Urinary bladder (tissue), 3 donors: ENCODE measurements at regions not wholly inside any gene's neighbourhood (a gene's known extent, or its start where the extent isn't known, plus 50 kb on each side); places are given as distances from the start of the nearest gene placed in this dataset.
A peak's percentile ranks its signal among the peaks of the same experiment; 100 is the strongest.

Experiments used
- DNase-seq: peaks from one replicate; pipeline ENCODE4 v3.0.0-alpha.2; 2015; ENCODE audit errors: extremely low spot score
- H3K27ac ChIP-seq: one replicate; pipeline ENCODE4 v1.5.1; 2013; ENCODE audit warnings: low read depth, mild to moderate bottlenecking, moderate library complexity
- H3K36me3 ChIP-seq: one replicate; pipeline ENCODE4 v1.6.1; 2013; ENCODE audit warnings: mild to moderate bottlenecking, moderate library complexity; ENCODE audit not compliant: insufficient read depth
- H3K4me1 ChIP-seq: one replicate; pipeline ENCODE4 v1.6.1; 2013; ENCODE audit warnings: mild to moderate bottlenecking, moderate library complexity; ENCODE audit not compliant: insufficient read depth
- H3K4me3 ChIP-seq: one replicate; pipeline ENCODE4 v1.5.1; 2013; ENCODE audit warnings: low read depth, low read length
- WGBS: extraction: QIAGEN DNeasy Blood & Tissue Kit; methylation state at CpG from one replicate; pipeline ENCODE4 v1.1.7; 2013; 5-methylcytosine and 5-hydroxymethylcytosine counted together
- donor health status: healthy with polysubstance abuse.
- donor health status: healthy.

DNA sequence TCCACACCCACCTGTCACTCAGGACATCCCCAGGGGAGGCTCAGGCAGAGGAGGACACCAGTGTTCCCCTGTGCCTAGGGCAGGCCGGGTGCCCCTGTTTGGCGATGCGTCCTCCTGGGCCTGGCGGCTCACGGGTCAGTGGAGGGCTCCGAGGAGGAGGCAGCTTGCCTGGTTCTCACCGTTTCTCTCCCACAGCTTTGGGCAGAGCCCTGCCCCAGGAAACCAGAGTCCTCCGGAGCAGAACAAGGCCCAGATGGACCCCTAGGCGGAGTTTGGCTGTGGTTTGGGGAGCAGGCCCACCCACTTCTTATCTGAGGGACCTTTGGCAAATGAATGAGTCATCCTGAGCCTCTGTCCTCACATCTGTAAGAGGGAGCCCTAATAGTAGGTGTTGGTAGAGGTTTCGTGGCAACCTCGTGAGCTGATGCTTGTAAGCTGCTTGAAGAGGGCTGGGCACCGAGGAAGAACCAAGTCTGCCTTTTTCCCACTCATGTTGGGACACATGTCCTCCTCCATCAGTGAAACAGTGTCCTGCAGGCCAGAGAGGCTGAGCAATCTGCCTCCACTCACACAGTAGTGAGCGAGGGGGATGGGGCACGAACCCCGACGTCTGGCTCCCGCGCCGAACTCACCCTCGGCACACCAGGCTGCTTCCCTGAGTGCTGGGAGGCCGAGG is 247.0 kb upstream of the CIBAR2 start:
- 84% methylated on average over 21 of the region's 21 CpGs for WGBS
- H3K36me3 ChIP-seq = no peaks in the 10 kb centered on the region
- no peak overlapping the region for H3K4me3 ChIP-seq
- no peak overlapping the region for H3K27ac ChIP-seq
- no peak for DNase-seq
- H3K4me1 ChIP-seq = peaks cover 1% of the 10 kb centered on the region

DNA sequence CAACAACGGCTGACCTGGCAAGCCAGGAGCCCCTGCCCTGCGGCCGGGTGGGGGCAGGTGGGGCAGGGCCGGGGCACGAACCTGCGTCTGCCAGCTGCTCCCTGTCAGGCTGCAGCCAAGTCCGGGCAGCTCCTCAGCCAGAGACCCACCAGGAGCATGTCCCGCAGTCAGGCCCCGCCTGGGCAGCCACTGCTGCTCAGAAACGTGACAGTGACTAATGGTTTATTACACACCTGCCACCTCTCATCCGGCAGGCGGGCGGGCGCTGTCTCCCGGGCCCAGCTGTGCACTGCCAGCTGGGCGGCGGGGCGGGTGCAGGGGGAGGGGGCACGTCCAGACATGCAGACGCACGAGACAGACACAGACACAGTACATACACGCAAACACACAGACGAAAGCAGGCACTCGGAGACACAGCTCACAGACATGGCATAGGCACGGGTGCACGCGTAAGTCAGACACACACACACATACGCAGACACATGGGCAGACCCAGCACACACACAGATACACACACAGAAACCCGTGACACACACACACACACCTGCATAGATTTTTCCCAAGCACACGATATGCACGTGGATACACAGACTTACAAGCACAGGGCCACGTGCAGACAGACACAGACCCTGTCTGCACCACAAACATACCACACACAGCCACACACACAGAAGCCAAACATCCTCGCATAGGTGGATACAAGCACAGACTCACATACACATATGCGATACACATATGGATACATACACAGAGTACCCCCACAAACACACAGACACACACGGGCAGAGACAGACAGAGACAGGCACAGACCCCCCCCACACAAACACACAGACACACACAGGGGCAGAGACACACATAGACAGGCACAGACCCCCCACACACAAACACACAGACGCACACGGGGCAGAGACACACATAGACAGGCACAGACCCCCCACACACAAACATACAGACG is 248.3 kb upstream of the CIBAR2 start:
- H3K36me3 ChIP-seq = no peaks in the 10 kb centered on the region
- H3K4me1 ChIP-seq = peaks cover 1% of the 10 kb centered on the region
- no peak for DNase-seq
- no peak overlapping the region for H3K27ac ChIP-seq
- 80% methylated on average over 38 of the region's 38 CpGs for WGBS
- H3K4me3 ChIP-seq = no peak overlapping the region

DNA sequence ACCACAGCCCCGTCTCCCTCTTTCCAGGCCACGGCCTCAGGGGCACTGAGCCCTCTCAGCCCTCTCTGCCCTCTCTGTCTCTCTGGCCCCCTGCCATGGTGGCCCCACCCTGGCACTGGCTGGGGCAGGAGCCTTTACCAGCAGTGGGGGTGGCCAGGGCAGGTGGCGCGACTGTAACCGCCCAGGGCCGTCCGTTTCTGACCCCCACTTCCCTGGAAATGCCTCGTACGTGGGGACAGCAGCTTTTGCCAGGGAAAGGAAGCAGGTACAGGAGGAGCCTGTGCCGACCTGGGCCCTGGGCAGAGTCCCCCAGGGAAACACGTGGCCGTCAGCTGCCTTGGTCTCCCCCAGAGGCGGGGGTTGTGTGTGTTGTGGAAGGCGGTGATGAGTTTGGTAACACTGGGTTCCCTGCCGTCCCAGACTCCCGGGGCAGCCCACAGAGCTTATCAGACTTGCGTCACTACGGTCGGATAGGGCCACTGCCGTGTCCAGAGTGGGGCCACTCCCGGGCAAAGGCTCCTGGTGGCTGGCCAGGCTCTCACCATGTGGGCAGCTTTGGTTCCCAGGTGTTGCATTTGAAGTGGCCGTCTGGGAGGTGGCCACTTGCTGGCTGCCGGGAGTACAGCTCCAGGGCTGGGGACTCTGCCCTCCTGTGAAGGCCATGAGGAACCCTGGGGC is 249.3 kb upstream of the CIBAR2 start:
- Histone ChIP-seq H3K4me1 (peaks cover 1% of the 10 kb centered on the region), H3K27ac (no peak overlapping the region), H3K4me3 (no peak overlapping the region), H3K36me3 (no peaks in the 10 kb centered on the region)
- no peak for DNase-seq
- WGBS = 90% methylated on average over 23 of the region's 23 CpGs

DNA sequence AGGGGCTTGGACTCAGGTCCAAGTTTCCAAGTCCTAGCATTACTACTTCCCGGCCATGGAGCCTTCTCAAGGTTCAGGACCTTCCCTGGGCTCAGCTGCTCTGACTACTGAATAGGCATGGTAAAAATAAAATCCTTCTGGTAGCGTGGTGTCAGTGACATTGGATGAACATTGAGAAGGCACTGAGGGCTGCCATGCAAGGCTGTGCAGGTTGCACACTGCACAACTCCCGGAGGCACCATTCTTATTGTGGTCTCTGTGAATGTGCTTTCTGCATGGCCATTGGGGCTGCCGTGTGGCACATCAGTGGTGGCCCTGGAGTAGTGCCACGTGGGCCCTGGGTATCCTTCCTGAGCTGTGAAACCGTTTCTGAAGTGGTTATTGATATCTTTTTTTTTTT is 250.2 kb upstream of the CIBAR2 start:
- 94% methylated on average over 6 of the region's 6 CpGs for WGBS
- H3K4me1 ChIP-seq = peaks cover 4% of the 10 kb centered on the region

DNA sequence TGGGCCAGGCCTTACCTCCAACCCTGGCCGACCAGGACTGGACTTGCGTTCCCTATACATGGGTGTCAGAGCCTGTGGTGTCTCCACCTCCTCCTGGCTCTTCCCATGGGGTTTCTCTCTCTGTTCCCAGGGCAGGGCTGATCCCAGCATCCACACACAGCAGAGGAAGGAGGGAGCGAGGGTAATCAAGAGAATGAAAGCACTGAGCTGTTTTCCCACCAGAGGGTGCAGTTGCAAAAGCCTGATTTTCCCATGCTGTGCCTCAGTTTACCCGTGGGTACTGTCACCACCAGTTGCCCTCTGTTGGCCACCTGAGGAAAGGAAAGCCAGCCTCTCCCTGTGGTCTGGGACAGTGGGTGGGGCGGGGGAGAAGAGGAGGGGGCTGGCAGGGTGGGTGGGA is 249.7 kb upstream of the GSE1 start:
- WGBS = 96% methylated on average over 5 of the region's 5 CpGs
- Histone ChIP-seq H3K4me1 (peaks cover 4% of the 10 kb centered on the region), H3K27ac (no peak overlapping the region)

More for the DNA sequence above, 250.2 kb upstream of the CIBAR2 start:
- Histone ChIP-seq H3K27ac (no peak overlapping the region), H3K4me3 (no peak overlapping the region), H3K36me3 (no peaks in the 10 kb centered on the region)
- no peak for DNase-seq

DNA sequence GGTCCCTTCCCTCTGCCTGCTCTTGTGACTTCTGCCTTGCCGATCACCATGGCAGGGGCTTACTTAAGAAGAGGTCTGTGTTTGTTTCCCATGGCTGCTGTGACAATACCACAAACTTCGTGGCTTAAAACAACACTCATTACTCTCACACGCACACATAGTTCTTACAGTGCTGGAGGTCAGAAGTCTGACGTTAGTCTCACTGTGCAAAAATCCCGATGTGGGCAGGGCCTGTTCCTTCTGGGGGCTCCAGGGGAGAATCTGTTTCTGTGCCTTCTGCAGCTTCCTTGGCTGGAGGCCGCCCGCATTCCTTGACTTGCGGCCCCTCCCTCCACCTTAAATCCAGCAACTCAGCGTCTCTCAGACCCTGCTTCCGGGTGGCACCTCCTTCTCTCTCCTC is 249.2 kb upstream of the GSE1 start:
- Histone ChIP-seq H3K4me3 (no peak overlapping the region), H3K4me1 (peaks cover 4% of the 10 kb centered on the region), H3K27ac (no peak overlapping the region), H3K36me3 (no peaks in the 10 kb centered on the region)
- 77% methylated on average over 10 of the region's 10 CpGs for WGBS
- no peak for DNase-seq

More for the DNA sequence above, 249.7 kb upstream of the GSE1 start:
- Histone ChIP-seq H3K4me3 (no peak overlapping the region), H3K36me3 (no peaks in the 10 kb centered on the region)
- DNase-seq = no peak

DNA sequence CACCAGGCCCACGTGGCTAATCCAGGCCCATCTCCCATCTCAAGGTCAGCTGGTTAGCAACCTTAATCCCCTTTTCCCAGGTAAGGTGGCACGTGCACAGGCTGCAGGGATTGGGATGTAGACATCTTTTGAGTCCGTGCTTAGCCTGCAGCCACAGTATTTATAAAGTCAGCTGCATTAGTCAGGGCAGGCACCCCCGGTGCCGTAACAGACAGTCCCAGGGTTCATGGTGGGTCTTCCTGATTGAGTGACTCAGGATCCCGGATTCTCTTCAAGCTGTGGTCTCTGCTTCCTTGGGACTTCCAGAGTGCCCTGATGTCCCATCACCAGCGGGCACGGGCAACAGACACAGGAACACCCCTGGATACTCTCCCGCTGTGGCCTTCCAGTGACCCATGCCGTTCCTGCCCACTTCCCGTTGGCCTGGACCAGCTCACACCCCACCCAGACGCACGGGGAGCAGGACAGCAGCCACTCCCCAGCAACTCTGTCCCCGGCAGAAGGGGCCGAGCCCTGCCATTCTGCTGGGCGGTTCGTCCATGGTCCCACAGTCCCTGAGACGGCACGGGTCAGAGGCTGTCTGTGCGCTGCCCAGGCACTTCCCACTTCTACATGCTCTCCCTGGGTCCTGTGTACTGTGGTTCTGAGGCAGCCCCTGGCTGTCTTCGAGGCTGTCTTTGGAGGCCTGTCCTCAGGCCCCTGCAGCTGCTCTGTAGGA is 248.6 kb upstream of the GSE1 start:
- Histone ChIP-seq H3K27ac (peak overlapping the region; percentile 13), H3K4me1 (peaks cover 4% of the 10 kb centered on the region)
- 83% methylated on average over 21 of the region's 21 CpGs for WGBS

DNA sequence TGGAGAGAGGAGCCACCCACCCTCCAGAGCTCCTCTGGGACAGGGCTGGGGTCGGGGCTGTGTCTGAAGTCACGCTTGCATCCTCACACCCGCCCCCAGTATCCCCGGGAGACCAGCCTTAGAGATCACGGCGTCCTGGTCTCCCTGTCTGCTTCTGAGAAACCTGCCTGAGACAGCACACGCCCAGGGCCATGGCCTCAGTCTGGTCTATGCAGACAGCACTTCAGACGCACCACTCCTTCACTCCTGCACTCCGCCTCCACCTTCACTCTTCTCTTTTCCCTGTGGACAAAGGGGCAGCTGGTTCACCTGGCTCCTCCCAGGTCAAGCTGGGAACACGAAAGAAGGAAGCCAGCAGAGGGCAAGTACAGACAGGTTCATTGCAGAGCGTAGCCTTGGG is 248.0 kb upstream of the GSE1 start:
- H3K36me3 ChIP-seq = no peaks in the 10 kb centered on the region
- H3K4me3 ChIP-seq = no peak overlapping the region
- DNase-seq = no peak
- H3K4me1 ChIP-seq = peaks cover 4% of the 10 kb centered on the region
- H3K27ac ChIP-seq = peak overlapping the region; percentile 13
- WGBS = 87% methylated on average over 11 of the region's 11 CpGs

More for the DNA sequence above, 248.6 kb upstream of the GSE1 start:
- H3K4me3 ChIP-seq = no peak overlapping the region
- no peaks in the 10 kb centered on the region for H3K36me3 ChIP-seq
- no peak for DNase-seq

DNA sequence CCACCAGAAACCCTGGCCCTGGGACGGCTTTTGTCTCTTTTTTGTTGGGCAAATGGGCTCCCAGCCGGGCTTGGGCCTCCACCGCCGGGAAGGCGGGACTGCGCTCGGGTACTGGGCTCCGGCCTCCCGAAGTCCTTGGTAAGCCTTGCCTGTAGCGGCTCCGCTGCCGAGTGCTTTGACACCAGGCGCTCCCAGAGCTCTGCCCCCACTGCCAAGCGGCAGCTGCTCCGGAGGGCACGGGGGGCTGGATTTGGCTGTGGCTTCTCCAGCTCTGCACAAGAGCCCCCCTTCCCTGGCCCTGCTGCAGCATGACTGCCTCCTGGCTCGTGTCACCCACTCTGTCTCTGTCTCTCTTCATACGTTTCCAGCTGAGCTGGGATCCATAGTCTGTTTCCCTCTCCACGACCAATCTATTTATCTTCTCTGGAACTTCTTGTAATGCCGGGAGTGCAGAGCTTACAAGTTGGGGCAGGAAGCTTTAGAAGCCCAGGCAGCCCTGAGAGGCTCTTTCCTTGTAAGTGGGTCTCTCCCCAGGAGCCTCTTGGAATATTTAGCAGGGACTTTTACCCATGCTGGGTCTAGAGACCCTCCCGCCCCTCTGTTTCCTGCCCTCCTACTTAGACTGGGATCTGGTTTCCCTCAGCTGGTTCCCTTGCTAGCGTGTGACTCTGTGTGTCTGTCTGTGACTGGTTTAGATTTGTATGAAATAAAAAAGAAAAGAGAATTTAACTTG is 246.9 kb upstream of the GSE1 start:
- Histone ChIP-seq H3K4me3 (no peak overlapping the region), H3K27ac (no peak overlapping the region), H3K36me3 (no peaks in the 10 kb centered on the region), H3K4me1 (peaks cover 3% of the 10 kb centered on the region)
- no peak for DNase-seq
- 60% methylated on average over 22 of the region's 22 CpGs for WGBS

DNA sequence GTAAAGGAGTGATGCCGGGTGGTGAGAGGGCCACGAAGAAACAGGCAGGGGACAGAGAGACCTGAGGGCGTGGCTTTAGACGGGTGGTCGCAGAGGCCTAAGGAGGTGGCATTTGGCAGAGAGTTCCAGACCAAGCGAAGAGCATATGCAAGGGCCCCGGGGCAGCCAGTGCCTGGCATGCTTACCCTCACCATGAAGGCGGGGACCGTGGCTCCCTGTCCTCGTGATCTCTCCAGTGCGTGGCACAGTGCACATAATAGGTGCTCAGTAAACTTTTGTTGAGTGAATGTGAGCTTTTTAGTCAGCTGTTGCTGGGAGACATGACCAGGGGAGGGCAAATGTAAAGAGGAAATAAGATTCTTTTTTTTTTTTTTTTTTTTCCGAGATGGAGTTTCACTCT is 245.6 kb upstream of the GSE1 start:
- H3K4me3 ChIP-seq = no peak overlapping the region
- no peak overlapping the region for H3K27ac ChIP-seq
- DNase-seq = no peak
- H3K4me1 ChIP-seq = peaks cover 3% of the 10 kb centered on the region
- no peaks in the 10 kb centered on the region for H3K36me3 ChIP-seq
- WGBS = 94% methylated on average over 12 of the region's 12 CpGs

DNA sequence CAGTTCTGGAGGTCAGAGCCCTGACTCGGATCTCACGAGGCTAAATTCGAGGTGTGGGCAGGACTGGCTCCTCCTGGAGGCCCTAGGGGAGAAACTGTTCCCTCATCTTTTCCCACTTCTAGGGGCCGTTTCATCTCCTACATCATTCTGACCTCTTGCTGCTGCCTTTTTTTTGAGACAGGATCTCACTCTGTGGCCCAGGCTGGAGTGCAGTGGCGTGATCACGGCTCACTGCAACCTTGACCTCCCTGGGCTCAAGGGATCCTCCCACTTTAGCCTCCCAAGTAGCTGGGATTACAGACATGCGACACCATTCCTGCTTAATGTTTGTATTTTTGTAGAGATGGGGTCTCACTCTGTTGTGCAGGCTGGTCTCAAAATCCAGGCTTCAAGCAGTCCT is 244.1 kb upstream of the GSE1 start:
- DNase-seq = no peak
- Histone ChIP-seq H3K4me1 (peaks cover 3% of the 10 kb centered on the region), H3K27ac (no peak overlapping the region), H3K36me3 (no peaks in the 10 kb centered on the region), H3K4me3 (no peak overlapping the region)
- 94% methylated on average over 7 of the region's 7 CpGs for WGBS

DNA sequence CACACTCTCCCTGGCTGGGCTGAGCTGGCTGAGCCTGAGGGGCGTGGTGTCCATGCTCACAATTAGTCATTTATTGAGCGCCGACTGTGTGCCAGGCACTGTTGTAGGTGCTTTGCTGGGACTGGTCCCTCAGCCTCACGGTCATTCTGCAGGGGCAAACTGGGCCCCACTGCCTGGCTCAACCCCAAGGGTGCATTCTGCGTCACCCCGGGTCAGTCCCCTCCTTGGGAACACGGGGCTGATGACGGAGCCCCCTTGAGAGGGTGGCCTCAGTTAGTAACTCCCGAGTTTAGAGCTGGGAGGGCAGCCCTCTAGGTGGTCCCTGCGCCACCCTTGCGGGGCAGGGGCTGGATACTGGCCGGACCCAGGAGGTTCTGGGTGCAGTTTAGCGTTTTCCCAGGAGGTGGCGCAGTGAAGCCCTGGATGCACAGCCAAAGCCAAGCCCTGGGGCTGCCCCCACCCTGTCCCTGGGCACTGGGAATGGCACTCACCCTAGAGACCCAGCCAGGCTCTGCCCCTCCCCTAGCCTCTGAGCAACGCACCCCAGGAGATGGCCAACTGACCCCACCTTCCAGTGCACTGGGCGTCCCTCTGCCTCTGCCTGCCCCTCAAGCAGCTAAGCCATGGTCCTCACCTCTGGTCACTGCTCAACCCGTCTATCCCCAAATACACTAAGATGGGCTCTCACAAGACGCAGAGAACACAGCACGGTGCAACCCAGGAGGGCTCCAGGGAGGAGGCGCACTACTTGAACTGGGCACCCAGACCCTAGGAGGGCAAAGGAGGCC is 243.2 kb upstream of the GSE1 start:
- no peak for DNase-seq
- WGBS = 66% methylated on average over 20 of the region's 20 CpGs
- Histone ChIP-seq H3K36me3 (no peaks in the 10 kb centered on the region), H3K4me3 (no peak overlapping the region), H3K4me1 (peaks cover 3% of the 10 kb centered on the region), H3K27ac (no peak overlapping the region)
